Neural cell (in vitro differentiated cells): ENCODE measurements at regions not wholly inside any gene's neighbourhood (a gene's known extent, or its start where the extent isn't known, plus 50 kb on each side); places are given as distances from the start of the nearest gene placed in this dataset.
"Not testable (repeated sequence)": the region's sequence is repeated elsewhere in the genome, so short reads cannot be mapped to it uniquely, and the experiment has no call there.

ENCODE experiments used
- H2AFZ ChIP-seq: fragments of 200-600, 300-800 bp; sonication (generic), shearing (Covaris generic); 2 replicates; pipeline ENCODE4 v1.6.0; 2014; ENCODE audit warnings: low read depth, mild to moderate bottlenecking, antibody characterized with exemption, low read length, moderate library complexity
- H3F3A ChIP-seq: fragments of 200-600 bp; shearing (Covaris generic); 2 replicates; pipeline ENCODE4 v1.6.1; 2016; ENCODE audit warnings: mild to moderate bottlenecking, moderate library complexity, mixed read lengths, antibody characterized with exemption, low read length; ENCODE audit not compliant: insufficient read depth, poor library complexity, severe bottlenecking
- H3K27ac ChIP-seq: fragments of 200-600, 300-800 bp; sonication (generic), shearing (Covaris generic); 2 replicates; pipeline ENCODE4 v1.5.1; 2014; ENCODE audit warnings: mild to moderate bottlenecking, low read length, moderate library complexity
- H3K27me3 ChIP-seq: fragments of 300-800, 200-600 bp; sonication (generic), shearing (Covaris generic); 2 replicates; pipeline ENCODE4 v1.6.0; 2014; ENCODE audit warnings: mild to moderate bottlenecking, low read depth, low read length, moderate library complexity; ENCODE audit not compliant: insufficient read depth
- H3K36me3 ChIP-seq: fragments of 300-800, 200-600 bp; sonication (generic), shearing (Covaris generic); 2 replicates; pipeline ENCODE4 v1.5.1; 2014; ENCODE audit warnings: mild to moderate bottlenecking, antibody characterized with exemption, low read length, moderate library complexity; ENCODE audit not compliant: insufficient read depth
- H3K4me2 ChIP-seq: fragments of 300-800, 200-600 bp; sonication (generic), shearing (Covaris generic); 2 replicates; pipeline ENCODE4 v1.6.0; 2014; ENCODE audit warnings: mild to moderate bottlenecking, low read length
- H3K4me3 ChIP-seq: fragments of 300-800, 200-600 bp; sonication (generic), shearing (Covaris generic); 2 replicates; pipeline ENCODE4 v1.5.1; 2014; ENCODE audit warnings: mild to moderate bottlenecking, low read length, moderate library complexity
- H3K79me2 ChIP-seq: fragments of 200-600 bp; shearing (Covaris generic); replicated peaks from 2 replicates; pipeline ENCODE4 v1.6.0; 2014; ENCODE audit warnings: mild to moderate bottlenecking, low read length, moderate library complexity; ENCODE audit not compliant: insufficient read depth
- H3K9ac ChIP-seq: fragments of 300-800, 200-600 bp; sonication (generic), shearing (Covaris generic); 2 replicates; pipeline ENCODE4 v1.6.1; 2016; ENCODE audit warnings: mild to moderate bottlenecking, low read length, mixed read lengths
- H3K9me2 ChIP-seq: fragments of 200-600 bp; shearing (Covaris generic); 2 replicates; pipeline ENCODE4 v1.6.1; 2016; ENCODE audit warnings: mild to moderate bottlenecking, low read length, mixed read lengths; ENCODE audit not compliant: insufficient read depth
- H3K9me3 ChIP-seq: fragments of 200-600, 300-800 bp; sonication (generic), shearing (Covaris generic); 2 replicates; pipeline ENCODE4 v1.6.1; 2016; ENCODE audit warnings: mild to moderate bottlenecking, mixed run types, low read length, moderate library complexity, mixed read lengths
- H4K20me1 ChIP-seq: fragments of 200-600 bp; shearing (Covaris generic); 2 replicates; pipeline ENCODE4 v1.6.1; 2016; ENCODE audit warnings: mild to moderate bottlenecking, mixed run types; ENCODE audit not compliant: insufficient read depth
- CTCF ChIP-seq: fragments of 450-650 bp; IDR thresholded peaks from 2 replicates; pipeline ENCODE4 v1.5.1; 2014; ENCODE audit warnings: antibody characterized with exemption, mild to moderate bottlenecking, moderate library complexity; ENCODE audit not compliant: poor library complexity, severe bottlenecking
- EP300 ChIP-seq: fragments of 450-650 bp; conservative IDR thresholded peaks from 2 replicates; pipeline ENCODE4 v1.6.1; 2014; ENCODE audit warnings: antibody characterized with exemption, mild to moderate bottlenecking, moderate library complexity; ENCODE audit not compliant: poor library complexity, severe bottlenecking
- EZH2 ChIP-seq: fragments of 200-600, 300-800 bp; shearing (Covaris generic), sonication (generic); IDR thresholded peaks from 2 replicates; pipeline ENCODE4 v1.6.1; 2014; ENCODE audit warnings: antibody characterized with exemption, low read length, borderline replicate concordance, mild to moderate bottlenecking; ENCODE audit not compliant: insufficient read depth, poor library complexity, severe bottlenecking
- MXI1 ChIP-seq: fragments of 450-650 bp; conservative IDR thresholded peaks from 2 replicates; pipeline ENCODE4 v1.6.1; 2014; ENCODE audit warnings: antibody characterized with exemption, mild to moderate bottlenecking; ENCODE audit not compliant: poor library complexity, severe bottlenecking
- POLR2AphosphoS5 ChIP-seq: IDR thresholded peaks from 2 replicates; pipeline ENCODE4 v1.6.1; 2012
- RAD21 ChIP-seq: fragments of 450-650 bp; conservative IDR thresholded peaks from 2 replicates; pipeline ENCODE4 v1.6.1; 2014; ENCODE audit warnings: antibody characterized with exemption, mild to moderate bottlenecking, moderate library complexity
- REST ChIP-seq: IDR thresholded peaks from 2 replicates; pipeline ENCODE4 v1.6.1; 2012; ENCODE audit warnings: borderline replicate concordance
- TAF1 ChIP-seq: IDR thresholded peaks from 2 replicates; pipeline ENCODE4 v1.6.1; 2012; ENCODE audit warnings: low read depth

GRCh38 chr4:126916049-126916625 is 716.6 kb upstream of the INTU start:
- Histone ChIP-seq H3K9me2 (no peaks in the 10 kb centered on the region), H3F3A (no peaks in the 10 kb centered on the region), H3K27ac (no peak overlapping the region), H3K36me3 (no peaks in the 10 kb centered on the region), H2AFZ (no peak overlapping the region), H4K20me1 (no peaks in the 10 kb centered on the region), H3K4me2 (no peak overlapping the region), H3K9ac (no peak overlapping the region), H3K79me2 (no peaks in the 10 kb centered on the region), H3K27me3 (no peaks in the 10 kb centered on the region), H3K9me3 (no peaks in the 10 kb centered on the region), H3K4me3 (no peak overlapping the region)
- TF ChIP-seq POLR2AphosphoS5 (no peak), CTCF (no peak), EZH2 (no peak), RAD21 (no peak), MXI1 (no peak), TAF1 (no peak)

GRCh38 chr4:126916626-126917140 is 716.1 kb upstream of the INTU start:
- H2AFZ ChIP-seq = no peak overlapping the region
- H3K4me3 ChIP-seq = no peak overlapping the region
- no peaks in the 10 kb centered on the region for H3K36me3 ChIP-seq
- no peaks in the 10 kb centered on the region for H3F3A ChIP-seq
- no peaks in the 10 kb centered on the region for H3K27me3 ChIP-seq
- no peaks in the 10 kb centered on the region for H3K9me3 ChIP-seq
- H3K9ac ChIP-seq = no peak overlapping the region
- H3K9me2 ChIP-seq = no peaks in the 10 kb centered on the region
- no peak overlapping the region for H3K27ac ChIP-seq
- no peaks in the 10 kb centered on the region for H3K79me2 ChIP-seq
- no peaks in the 10 kb centered on the region for H4K20me1 ChIP-seq
- TF ChIP-seq REST (no peak), EP300 (no peak), POLR2AphosphoS5 (no peak), RAD21 (no peak), MXI1 (no peak)
- H3K4me2 ChIP-seq = no peak overlapping the region

- H3K27ac ChIP-seq, H3K4me3 ChIP-seq, H4K20me1 ChIP-seq, H3F3A ChIP-seq, H3K9ac ChIP-seq, H3K9me2 ChIP-seq, H3K36me3 ChIP-seq, H3K27me3 ChIP-seq, H2AFZ ChIP-seq, H3K4me2 ChIP-seq, H3K9me3 ChIP-seq, H3K79me2 ChIP-seq: not testable (repeated sequence)
Measured at GRCh38 chr4:126922328-126922938, 710.3 kb upstream of the INTU start.
